GM12878 (cell line): ENCODE measurements at regions not wholly inside any gene's neighbourhood (a gene's known extent, or its start where the extent isn't known, plus 50 kb on each side); places are given as distances from the start of the nearest gene placed in this dataset.

ENCODE experiments used
- ATAC-seq: fragments of 200-7000 bp; cut with Tn5 transposase; 3 replicates; pipeline ENCODE4 v1.9.1; 2020; ENCODE audit warnings: mild to moderate bottlenecking, moderate library complexity
- BruUV-seq: library from RNA; stranded (reverse); fragments of 400-500 nt; replicated peaks from 2 replicates; lab custom pipeline; 2021; lab: Mats Ljungman, UMichigan
- CTCF ChIA-PET: fragments of 300-600 bp; sonication (Branson Sonifier 250); formaldehyde crosslinking; extraction: SDS; loops from one replicate; lab custom pipeline; 2021; ENCODE audit warnings: inconsistent platforms; lab: Yijun Ruan, JAX
- POLR2A ChIA-PET: fragments of 350-600 bp; formaldehyde crosslinking; extraction: SDS; loops from one replicate; lab custom pipeline; 2021; ENCODE audit warnings: inconsistent platforms; lab: Charles Lee
- RAD21 ChIA-PET: fragments of 300-600 bp; sonication (Branson Sonifier 250); formaldehyde crosslinking; loops from one replicate; lab custom pipeline; 2023; ENCODE audit warnings: antibody characterized with exemption; ENCODE audit not compliant: unreplicated experiment; lab: Charles Lee
- SMC1A ChIA-PET: fragments of 300-600 bp; sonication (Branson Sonifier 250); formaldehyde crosslinking; loops from one replicate; lab custom pipeline; 2023; ENCODE audit not compliant: unreplicated experiment, uncharacterized antibody; lab: Charles Lee
- DNase-seq: peaks from one replicate; pipeline ENCODE4 v3.0.0-alpha.2; 2011; ENCODE audit warnings: low read depth, low spot score
- FAIRE-seq: peaks from 3 replicates; lab custom pipeline; 2011; peaks lifted over from hg19 to GRCh38; lab: Jason Lieb, UNC
- H2AFZ ChIP-seq: 2 replicates; pipeline ENCODE4 v1.6.0; 2011; ENCODE audit warnings: low read depth, low read length, control low read depth; ENCODE audit not compliant: control insufficient read depth
- H3K27ac ChIP-seq: 2 replicates; pipeline ENCODE4 v1.5.1; 2011; ENCODE audit warnings: control low read depth; ENCODE audit not compliant: control insufficient read depth, insufficient read depth
- H3K27me3 ChIP-seq, 2 experiments: replicated peaks in 1 of 2; 2 replicates each; pipeline versions ENCODE4 v1.6.0 to v1.6.1; 2011; ENCODE audit warnings: low read length in 1 of 2; ENCODE audit not compliant: control insufficient read depth in 2 of 2, insufficient read depth in 2 of 2
- H3K36me3 ChIP-seq, 2 experiments: 2 replicates each; pipeline ENCODE4 v1.5.1; 2011; ENCODE audit warnings: low read length in 1 of 2; ENCODE audit not compliant: control insufficient read depth in 2 of 2, insufficient read depth in 2 of 2
- H3K4me1 ChIP-seq: 2 replicates; pipeline ENCODE4 v1.6.1; 2011; ENCODE audit warnings: mild to moderate bottlenecking, low read length, moderate library complexity, mixed read lengths; ENCODE audit not compliant: control insufficient read depth, insufficient read depth
- H3K4me2 ChIP-seq: 2 replicates; pipeline ENCODE4 v1.6.0; 2011; ENCODE audit warnings: control low read depth; ENCODE audit not compliant: control insufficient read depth, insufficient read depth
- H3K4me3 ChIP-seq: fragments of 200-600 bp; sonication (generic); 2 replicates; pipeline ENCODE4 v1.5.1; 2016
- H3K79me2 ChIP-seq: 2 replicates; pipeline ENCODE4 v1.6.0; 2011; ENCODE audit warnings: low read length; ENCODE audit not compliant: control insufficient read depth, insufficient read depth
- H3K9ac ChIP-seq: 2 replicates; pipeline ENCODE4 v1.8.0; 2011; ENCODE audit warnings: low read length, control low read depth, mixed read lengths; ENCODE audit not compliant: control insufficient read depth, insufficient read depth
- H3K9me3 ChIP-seq: replicated peaks from 3 replicates; pipeline ENCODE4 v1.5.1; 2011; ENCODE audit warnings: mild to moderate bottlenecking, low read length; ENCODE audit not compliant: control insufficient read depth, insufficient read depth
- H4K20me1 ChIP-seq: 2 replicates; pipeline ENCODE4 v1.6.0; 2011; ENCODE audit not compliant: control insufficient read depth, insufficient read depth
- ASH2L ChIP-seq: fragments of 300-600, 200-600 bp; sonication (generic); IDR thresholded peaks from 2 replicates; pipeline ENCODE4 v1.6.1; 2017; ENCODE audit warnings: low read depth, mild to moderate bottlenecking, borderline replicate concordance
- BCLAF1 ChIP-seq: fragments of 450-650 bp; IDR thresholded peaks from 2 replicates; pipeline ENCODE4 v1.6.1; 2017; ENCODE audit warnings: antibody characterized with exemption, mild to moderate bottlenecking, moderate library complexity
- CHD1 ChIP-seq: IDR thresholded peaks from 2 replicates; pipeline ENCODE4 v1.6.1; 2012; ENCODE audit warnings: low read depth, low read length, improper control_type of control experiment
- CHD4 ChIP-seq: fragments of 200-600 bp; sonication (generic); IDR thresholded peaks from 2 replicates; pipeline ENCODE4 v1.6.1; 2016; ENCODE audit warnings: mild to moderate bottlenecking
- EED ChIP-seq: sonication (generic); IDR thresholded peaks from 2 replicates; pipeline ENCODE4 v1.6.1; 2016; ENCODE audit warnings: antibody characterized with exemption, low read depth
- FOS ChIP-seq: IDR thresholded peaks from 3 replicates; pipeline ENCODE4 v1.6.1; 2011; ENCODE audit warnings: borderline replicate concordance; ENCODE audit not compliant: insufficient read length; ENCODE audit errors: extremely low read depth
- HDGF ChIP-seq: fragments of 450-650 bp; IDR thresholded peaks from 2 replicates; pipeline ENCODE4 v1.6.1; 2016; ENCODE audit warnings: antibody characterized with exemption
- MEF2A ChIP-seq: IDR thresholded peaks from 2 replicates; pipeline ENCODE4 v1.6.1; 2011; ENCODE audit warnings: low read depth, mild to moderate bottlenecking, low read length, moderate library complexity; ENCODE audit not compliant: insufficient read depth
- MTA3 ChIP-seq: IDR thresholded peaks from 2 replicates; pipeline ENCODE4 v1.6.1; 2012; ENCODE audit warnings: low read length, inconsistent platforms, borderline replicate concordance
- NFYB ChIP-seq: IDR thresholded peaks from 2 replicates; pipeline ENCODE4 v1.6.1; 2011; ENCODE audit warnings: low read depth, mild to moderate bottlenecking, low read length, improper control_type of control experiment, moderate library complexity; ENCODE audit not compliant: insufficient read depth
- RAD51 ChIP-seq: fragments of 450-650 bp; IDR thresholded peaks from 2 replicates; pipeline ENCODE4 v1.6.1; 2016; ENCODE audit warnings: moderate library complexity, mild to moderate bottlenecking, inconsistent platforms
- SKIL ChIP-seq: fragments of 450-650 bp; IDR thresholded peaks from 2 replicates; pipeline ENCODE4 v1.6.1; 2017; ENCODE audit warnings: mild to moderate bottlenecking, low read depth, inconsistent platforms; ENCODE audit not compliant: poor library complexity, severe bottlenecking
- TARDBP ChIP-seq: IDR thresholded peaks from 2 replicates; pipeline ENCODE4 v1.6.1; 2016; ENCODE audit warnings: borderline replicate concordance
- TBL1XR1 ChIP-seq: IDR thresholded peaks from 2 replicates; pipeline ENCODE4 v1.6.1; 2012; ENCODE audit warnings: low read depth, low read length, improper control_type of control experiment
- TCF12 ChIP-seq: IDR thresholded peaks from 2 replicates; pipeline ENCODE4 v1.6.1; 2011; ENCODE audit warnings: low read depth, mild to moderate bottlenecking, low read length
- ZNF592 ChIP-seq: fragments of 450-650 bp; IDR thresholded peaks from 2 replicates; pipeline ENCODE4 v1.6.1; 2017; ENCODE audit warnings: mild to moderate bottlenecking, moderate library complexity
- ZSCAN29 ChIP-seq: fragments of 450-650 bp; IDR thresholded peaks from 2 replicates; pipeline ENCODE4 v1.6.1; 2017; ENCODE audit warnings: mild to moderate bottlenecking, moderate library complexity
- WGBS: methylation state at CpG from one replicate; pipeline ENCODE4 v1.1.6; 2016; ENCODE audit warnings: low lambda C conversion rate; ENCODE audit not compliant: insufficient replicate concordance, insufficient coverage; ENCODE audit errors: missing lambda C conversion rate; 5-methylcytosine and 5-hydroxymethylcytosine counted together
- in situ Hi-C: fragments of 300-500 bp; cut with MboI; formaldehyde crosslinking; loops from 9 replicates; pipeline ENCODE4 v1.14.3; 2018; ENCODE audit warnings: mixed read lengths
- intact Hi-C: fragments of 100-400 bp; cut with micrococcal nuclease; formaldehyde crosslinking; loops from one replicate; pipeline ENCODE4 v1.14.2; 2022; ENCODE audit not compliant: unreplicated experiment

- ChIA-PET POLR2A (no interaction called here), CTCF (no interaction called here), RAD21 (no interaction called here), SMC1A (no interaction called here)
- intact Hi-C loops = no loop called here
- no peaks in the 10 kb centered on the region for H3K36me3 ChIP-seq
- BruUV-seq = no TSS peak
- DNase-seq (no peak), FAIRE-seq (no peak), ATAC-seq (no peak)
- no peak overlapping the region for H3K27ac ChIP-seq
- WGBS = 15% methylated on average over 4 of the region's 4 CpGs
- no peak overlapping the region for H3K4me2 ChIP-seq
- H3K4me3 ChIP-seq = no peak overlapping the region
- H3K9me3 ChIP-seq = no peaks in the 10 kb centered on the region
- H2AFZ ChIP-seq = no peak overlapping the region
- H3K27me3 ChIP-seq = no peaks in the 10 kb centered on the region
- in situ Hi-C loops = no loop called here
- H4K20me1 ChIP-seq = no peaks in the 10 kb centered on the region
- H3K79me2 ChIP-seq = no peaks in the 10 kb centered on the region
- no peak overlapping the region for H3K9ac ChIP-seq
- no peaks in the 10 kb centered on the region for H3K4me1 ChIP-seq
- TF ChIP-seq BCLAF1 (no peak), CHD4 (no peak), TBL1XR1 (no peak), HDGF (no peak), EED (no peak), MEF2A (no peak), RAD51 (no peak), NFYB (no peak), MTA3 (no peak), ZSCAN29 (no peak), CHD1 (no peak), TARDBP (no peak), FOS (no peak), TCF12 (no peak), ASH2L (no peak), ZNF592 (no peak), SKIL (no peak)
- TF ChIP-seq, all 136 proteins: peak for 0
Observed at GRCh38 chr5:5584751-5585150, 162.3 kb downstream of the ICE1 start.
